ENCODE measurements at regions not wholly inside any gene's neighbourhood (a gene's known extent, or its start where the extent isn't known, plus 50 kb on each side); places are given as distances from the start of the nearest gene placed in this dataset.
"Not testable (repeated sequence)": the region's sequence is repeated elsewhere in the genome, so short reads cannot be mapped to it uniquely, and the experiment has no call there.

DNA sequence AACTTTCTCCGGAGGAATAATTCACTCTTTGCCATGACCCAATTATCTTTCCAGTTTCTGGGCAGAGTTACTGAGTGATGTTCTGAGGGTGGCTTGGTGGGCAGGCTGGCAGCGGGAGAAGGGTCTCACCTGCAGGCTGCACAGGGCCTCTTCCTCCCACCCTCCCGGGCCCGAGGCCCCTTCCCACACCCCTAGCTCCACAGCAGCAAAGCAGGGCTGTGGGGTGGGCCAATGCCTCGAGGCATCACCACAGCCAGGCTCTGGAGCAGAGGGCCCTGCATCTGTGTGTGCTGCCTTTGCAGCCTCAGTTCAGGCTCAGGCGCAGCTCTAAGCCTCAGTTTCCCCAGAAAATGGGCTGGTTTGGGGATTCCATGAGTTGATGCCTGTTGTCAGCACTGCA lies 120.2 kb upstream of the FOXD4L5 start:
- Histone ChIP-seq H3K9ac (ENCODE audit: insufficient read length) (no peak overlapping the region), H3K9me3 (ENCODE audit: low read depth, low read length) (no peaks in the 10 kb centered on the region)
- TF ChIP-seq FOXP2 (optimal IDR thresholded peaks at IDR 0.05; ENCODE audit: control extremely low read depth, extremely low read length, insufficient read depth) (no peak), EZH2 (IDR thresholded peaks at IDR 0.05) (no peak), POLR2AphosphoS5 (IDR thresholded peaks at IDR 0.05; ENCODE audit: borderline replicate concordance, low read depth, low read length) (no peak)

GRCh38 chr9:65404232-65405006 lies 119.4 kb upstream of the FOXD4L5 start:
- no peaks in the 10 kb centered on the region for H3K36me3 ChIP-seq (ENCODE audit: insufficient read depth, low read length)
- DNase-seq (ENCODE audit: low read depth, low spot score): no peak
- no peaks in the 10 kb centered on the region for H3K9me3 ChIP-seq (ENCODE audit: low read depth, low read length)
- H3K9ac ChIP-seq (ENCODE audit: insufficient read length): no peak overlapping the region
- no peak overlapping the region for H3K27ac ChIP-seq
- TF ChIP-seq FOXP2 (optimal IDR thresholded peaks at IDR 0.05; ENCODE audit: control extremely low read depth, extremely low read length, insufficient read depth) (no peak), POLR2AphosphoS5 (IDR thresholded peaks at IDR 0.05; ENCODE audit: borderline replicate concordance, low read depth, low read length) (no peak), EZH2 (IDR thresholded peaks at IDR 0.05) (no peak)
- no peak overlapping the region for H3K4me3 ChIP-seq

More for the DNA sequence above, 120.2 kb upstream of the FOXD4L5 start:
- Histone ChIP-seq H3K4me3 (no peak overlapping the region), H3K36me3 (ENCODE audit: insufficient read depth, low read length) (no peaks in the 10 kb centered on the region), H3K27ac (no peak overlapping the region)
- DNase-seq (ENCODE audit: low read depth, low spot score): no peak

- H3K36me3 ChIP-seq (ENCODE audit: insufficient read depth, low read length): no peaks in the 10 kb centered on the region
- no peak overlapping the region for H3K27ac ChIP-seq
- H3K4me3 ChIP-seq: no peak overlapping the region
- TF ChIP-seq EZH2 (IDR thresholded peaks at IDR 0.05) (no peak), FOXP2 (optimal IDR thresholded peaks at IDR 0.05; ENCODE audit: control extremely low read depth, extremely low read length, insufficient read depth) (no peak), POLR2AphosphoS5 (IDR thresholded peaks at IDR 0.05; ENCODE audit: borderline replicate concordance, low read depth, low read length) (no peak)
- no peaks in the 10 kb centered on the region for H3K9me3 ChIP-seq (ENCODE audit: low read depth, low read length)
- no peak for DNase-seq (ENCODE audit: low read depth, low spot score)
- no peak overlapping the region for H3K9ac ChIP-seq (ENCODE audit: insufficient read length)
Measured at GRCh38 chr9:65403721-65404120, 118.7 kb upstream of the FOXD4L5 start.

DNA sequence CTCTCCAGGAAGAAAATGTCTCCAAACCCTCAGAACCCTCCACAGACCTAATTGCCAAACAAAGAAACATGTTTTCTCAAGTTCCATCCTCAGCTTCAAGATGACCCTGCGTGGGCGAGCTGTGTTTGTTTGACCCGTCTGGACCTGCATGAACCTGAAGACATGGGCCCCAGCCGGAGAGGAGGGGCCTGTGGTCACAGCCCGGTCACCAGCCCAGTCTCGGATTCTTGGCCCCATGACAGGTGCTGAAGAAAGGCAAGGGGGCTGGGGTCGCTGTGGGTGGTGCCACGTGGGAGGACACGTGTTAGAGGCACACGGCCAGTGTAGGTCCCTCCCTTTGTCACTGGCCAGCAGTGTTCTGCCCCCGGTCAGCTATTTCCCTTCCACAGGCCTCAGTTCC lies 118.1 kb upstream of the FOXD4L5 start:
- not testable (repeated sequence) for H3K27ac ChIP-seq; DNase-seq (ENCODE audit: low read depth, low spot score); H3K9ac ChIP-seq (ENCODE audit: insufficient read length); H3K4me3 ChIP-seq; H3K9me3 ChIP-seq (ENCODE audit: low read depth, low read length); H3K36me3 ChIP-seq (ENCODE audit: insufficient read depth, low read length)

DNA sequence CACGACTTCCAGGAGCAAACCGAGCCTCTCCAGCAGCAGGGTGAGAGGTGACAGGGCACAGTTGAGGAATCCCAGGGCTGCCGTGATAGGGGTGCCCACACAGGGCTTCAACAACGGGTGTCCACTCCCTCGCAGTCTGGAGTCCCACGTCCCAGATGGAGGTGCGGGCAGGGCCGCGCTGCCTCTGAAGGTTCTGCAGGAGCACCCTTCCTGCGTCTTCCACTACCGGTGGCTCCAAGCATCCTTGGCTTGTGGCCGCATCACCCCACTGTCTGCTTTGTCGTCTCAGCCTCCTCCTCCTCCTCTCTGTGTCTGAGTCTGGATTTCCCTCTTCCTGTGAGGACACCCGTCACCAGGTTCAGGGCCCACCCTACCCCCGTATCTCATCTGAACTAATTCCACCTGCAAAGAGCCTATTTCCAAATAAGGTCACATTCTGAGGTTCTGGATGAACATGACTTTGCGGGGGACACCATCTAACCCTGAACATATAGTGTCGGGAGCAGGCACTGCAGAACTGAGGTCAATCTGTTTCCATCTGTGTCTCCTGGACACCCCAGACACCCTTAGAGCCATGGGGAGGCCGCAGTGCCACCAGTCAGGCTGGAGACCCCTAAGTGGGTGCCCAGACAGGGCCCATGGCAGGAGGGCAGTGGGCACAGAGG lies 117.3 kb upstream of the FOXD4L5 start:
- H3K4me3 ChIP-seq; H3K36me3 ChIP-seq (ENCODE audit: insufficient read depth, low read length); H3K9me3 ChIP-seq (ENCODE audit: low read depth, low read length); H3K9ac ChIP-seq (ENCODE audit: insufficient read length); DNase-seq (ENCODE audit: low read depth, low spot score); H3K27ac ChIP-seq: not testable (repeated sequence)

- H3K9me3 ChIP-seq (ENCODE audit: low read depth, low read length): not testable (repeated sequence)
Measured at GRCh38 chr9:65401456-65402045, 116.5 kb upstream of the FOXD4L5 start.

DNA sequence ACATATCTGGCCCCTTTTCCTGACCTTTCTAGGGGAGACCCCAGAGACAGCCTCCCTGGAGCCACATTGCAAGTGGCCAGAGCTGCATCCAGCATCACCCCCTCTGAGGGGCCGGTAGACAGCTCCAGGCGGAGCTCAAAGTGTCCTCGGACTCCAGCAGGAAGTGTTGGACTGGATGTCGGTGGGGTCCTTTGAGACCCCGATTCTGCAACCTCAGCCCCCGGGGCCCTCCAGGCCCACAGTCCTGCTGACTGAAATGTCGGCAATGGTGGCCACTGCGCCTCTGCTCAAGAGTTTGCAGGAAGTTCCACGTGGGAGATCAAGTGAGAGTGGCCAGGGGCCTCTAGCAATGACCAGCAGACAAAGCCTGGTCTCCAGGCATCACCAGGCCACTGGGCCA lies 115.9 kb upstream of the FOXD4L5 start:
- Histone ChIP-seq H3K36me3 (ENCODE audit: insufficient read depth, low read length) (no peaks in the 10 kb centered on the region), H3K4me3 (no peak overlapping the region), H3K9me3 (ENCODE audit: low read depth, low read length) (no peaks in the 10 kb centered on the region), H3K27ac (no peak overlapping the region), H3K9ac (ENCODE audit: insufficient read length) (no peak overlapping the region)
- no peak for DNase-seq (ENCODE audit: low read depth, low spot score)
- no peak for TF ChIP-seq POLR2AphosphoS5 (IDR thresholded peaks at IDR 0.05; ENCODE audit: borderline replicate concordance, low read depth, low read length)
- no peak for TF ChIP-seq FOXP2 (optimal IDR thresholded peaks at IDR 0.05; ENCODE audit: control extremely low read depth, extremely low read length, insufficient read depth)
- TF ChIP-seq EZH2 (IDR thresholded peaks at IDR 0.05): no peak

More at GRCh38 chr9:65401456-65402045, 116.5 kb upstream of the FOXD4L5 start:
- not testable (repeated sequence) for H3K27ac ChIP-seq; DNase-seq (ENCODE audit: low read depth, low spot score); H3K9ac ChIP-seq (ENCODE audit: insufficient read length); H3K4me3 ChIP-seq; H3K36me3 ChIP-seq (ENCODE audit: insufficient read depth, low read length)

GRCh38 chr9:65397763-65398719 lies 113.0 kb upstream of the FOXD4L5 start:
- H3K9me3 ChIP-seq (ENCODE audit: low read depth, low read length); H3K27ac ChIP-seq; H3K4me3 ChIP-seq; DNase-seq (ENCODE audit: low read depth, low spot score); H3K36me3 ChIP-seq (ENCODE audit: insufficient read depth, low read length); H3K9ac ChIP-seq (ENCODE audit: insufficient read length): not testable (repeated sequence)

GRCh38 chr9:65397226-65397625 lies 112.2 kb upstream of the FOXD4L5 start:
- not testable (repeated sequence) for DNase-seq (ENCODE audit: low read depth, low spot score); H3K4me3 ChIP-seq; H3K36me3 ChIP-seq (ENCODE audit: insufficient read depth, low read length); H3K9ac ChIP-seq (ENCODE audit: insufficient read length); H3K27ac ChIP-seq; H3K9me3 ChIP-seq (ENCODE audit: low read depth, low read length)

DNA sequence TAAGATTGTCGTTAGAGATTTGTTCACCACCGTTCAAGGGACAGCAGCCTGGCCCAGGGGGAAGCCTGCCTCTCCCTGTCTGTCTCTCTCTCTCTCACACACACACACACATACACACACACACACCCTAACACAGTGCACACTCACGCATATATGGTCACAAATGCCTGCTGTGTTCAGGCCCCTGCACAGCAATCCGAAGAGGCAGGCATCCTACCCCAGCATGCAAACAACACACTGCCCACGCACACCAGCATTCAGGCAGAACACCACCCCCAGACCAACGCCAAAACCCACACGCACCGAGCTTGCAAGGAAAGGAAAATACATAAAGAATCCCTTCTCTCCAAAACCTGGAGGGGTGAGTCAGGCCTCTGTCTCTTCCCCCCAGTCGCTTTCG lies 111.6 kb upstream of the FOXD4L5 start:
- H3K9ac ChIP-seq (ENCODE audit: insufficient read length); H3K27ac ChIP-seq; H3K4me3 ChIP-seq; DNase-seq (ENCODE audit: low read depth, low spot score); H3K36me3 ChIP-seq (ENCODE audit: insufficient read depth, low read length); H3K9me3 ChIP-seq (ENCODE audit: low read depth, low read length): not testable (repeated sequence)

GRCh38 chr9:65395789-65396188 lies 110.8 kb upstream of the FOXD4L5 start:
- DNase-seq (ENCODE audit: low read depth, low spot score); H3K36me3 ChIP-seq (ENCODE audit: insufficient read depth, low read length); H3K9ac ChIP-seq (ENCODE audit: insufficient read length); H3K4me3 ChIP-seq; H3K9me3 ChIP-seq (ENCODE audit: low read depth, low read length); H3K27ac ChIP-seq: not testable (repeated sequence)

DNA sequence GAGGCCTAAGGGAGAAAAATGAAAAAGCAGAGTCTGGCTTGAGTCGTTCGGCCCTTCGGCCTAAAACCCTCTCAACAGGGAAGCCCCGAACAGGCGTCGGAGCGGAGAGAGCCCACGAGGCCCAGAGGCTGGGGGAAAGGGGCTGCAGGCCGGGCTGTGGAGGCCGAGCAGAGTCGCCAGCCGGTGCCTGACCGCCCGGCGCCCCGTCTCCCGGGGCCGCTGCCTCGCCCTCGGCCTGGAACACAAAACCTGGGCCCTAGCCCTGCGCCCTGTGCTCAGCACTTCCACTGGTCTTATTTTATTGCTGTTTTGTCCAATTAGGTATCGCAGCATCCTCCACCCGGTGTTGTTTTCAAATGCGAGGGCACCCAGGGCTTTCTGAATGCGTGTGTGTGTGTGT lies 110.1 kb upstream of the FOXD4L5 start:
- not testable (repeated sequence) for H3K27ac ChIP-seq; H3K36me3 ChIP-seq (ENCODE audit: insufficient read depth, low read length); H3K9me3 ChIP-seq (ENCODE audit: low read depth, low read length); H3K4me3 ChIP-seq; DNase-seq (ENCODE audit: low read depth, low spot score); H3K9ac ChIP-seq (ENCODE audit: insufficient read length)
